ENCODE measurements at regions not wholly inside any gene's neighbourhood (a gene's known extent, or its start where the extent isn't known, plus 50 kb on each side); places are given as distances from the start of the nearest gene placed in this dataset.

- H3K27me3 ChIP-seq (ENCODE audit: low read length): no peaks in the 10 kb centered on the region
- no peak overlapping the region for H3K27ac ChIP-seq (ENCODE audit: low read length)
- intact Hi-C loops (cut with micrococcal nuclease): no loop called here
- ATAC-seq: no peak
- H2AFZ ChIP-seq (ENCODE audit: low read length): no peak overlapping the region
- CTCF ChIA-PET: no interaction called here
- no peaks in the 10 kb centered on the region for H3F3A ChIP-seq (ENCODE audit: low read length, unreplicated experiment)
- POLR2A ChIA-PET (ENCODE audit: unreplicated experiment): no interaction called here
- H3K36me3 ChIP-seq (ENCODE audit: low read depth, low read length): peaks cover 32% of the 10 kb centered on the region
- H3K4me3 ChIP-seq (ENCODE audit: low read length): no peak overlapping the region
- no TSS peak for BruUV-seq (replicated peaks)
- no peak for TF ChIP-seq EZH2phosphoT487 (IDR thresholded peaks at IDR 0.05; ENCODE audit: borderline replicate concordance, low read length)
- TF ChIP-seq EZH2 (IDR thresholded peaks at IDR 0.05; ENCODE audit: low read length, unreplicated experiment): no peak
- TF ChIP-seq CTCF (conservative IDR thresholded peaks at IDR 0.05; ENCODE audit: low read depth, low read length): no peak
- no peak overlapping the region for H3K9ac ChIP-seq (ENCODE audit: low read length)
- H3K4me2 ChIP-seq (ENCODE audit: low read length): no peak overlapping the region
- no peaks in the 10 kb centered on the region for H3K4me1 ChIP-seq (ENCODE audit: insufficient read depth, low read length)
- DNase-seq: no peak
- peaks cover 76% of the 10 kb centered on the region for H3K79me2 ChIP-seq (ENCODE audit: low read length)
- H4K20me1 ChIP-seq (ENCODE audit: low read length): peaks cover 7% of the 10 kb centered on the region; the same call in 1 of the 2 replicates
- no peaks in the 10 kb centered on the region for H3K9me3 ChIP-seq (ENCODE audit: low read length)
- H3K9me2 ChIP-seq (replicated peaks; ENCODE audit: low read length): no peaks in the 10 kb centered on the region
Observed at GRCh38 chr7:66575398-66575797, 53.3 kb upstream of the KCTD7 start.

- BruUV-seq (replicated peaks): no TSS peak
- Histone ChIP-seq H3K27ac (ENCODE audit: low read length) (no peak overlapping the region), H3K9ac (ENCODE audit: low read length) (no peak overlapping the region), H3K27me3 (ENCODE audit: low read length) (no peaks in the 10 kb centered on the region), H3K9me2 (replicated peaks; ENCODE audit: low read length) (no peaks in the 10 kb centered on the region), H2AFZ (ENCODE audit: low read length) (no peak overlapping the region), H3K9me3 (ENCODE audit: low read length) (no peaks in the 10 kb centered on the region), H3K4me3 (ENCODE audit: low read length) (no peak overlapping the region), H3F3A (ENCODE audit: low read length, unreplicated experiment) (no peaks in the 10 kb centered on the region), H4K20me1 (ENCODE audit: low read length) (peaks cover 7% of the 10 kb centered on the region; the same call in 1 of the 2 replicates), H3K4me2 (ENCODE audit: low read length) (no peak overlapping the region), H3K36me3 (ENCODE audit: low read depth, low read length) (peaks cover 26% of the 10 kb centered on the region; the same call in 1 of the 2 replicates), H3K4me1 (ENCODE audit: insufficient read depth, low read length) (no peaks in the 10 kb centered on the region), H3K79me2 (ENCODE audit: low read length) (peaks cover 85% of the 10 kb centered on the region)
- intact Hi-C loops (cut with micrococcal nuclease): no loop called here
- ATAC-seq (no peak), DNase-seq (no peak)
- POLR2A ChIA-PET (ENCODE audit: unreplicated experiment): no interaction called here
- no peak for TF ChIP-seq EZH2 (IDR thresholded peaks at IDR 0.05; ENCODE audit: low read length, unreplicated experiment)
- TF ChIP-seq CTCF (conservative IDR thresholded peaks at IDR 0.05; ENCODE audit: low read depth, low read length): no peak
- TF ChIP-seq EZH2phosphoT487 (IDR thresholded peaks at IDR 0.05; ENCODE audit: borderline replicate concordance, low read length): no peak
- CTCF ChIA-PET: no interaction called here
Observed at GRCh38 chr7:66576646-66577045, 52.0 kb upstream of the KCTD7 start.
